ENCODE measurements at regions not wholly inside any gene's neighbourhood (a gene's known extent, or its start where the extent isn't known, plus 50 kb on each side); places are given as distances from the start of the nearest gene placed in this dataset.

DNA sequence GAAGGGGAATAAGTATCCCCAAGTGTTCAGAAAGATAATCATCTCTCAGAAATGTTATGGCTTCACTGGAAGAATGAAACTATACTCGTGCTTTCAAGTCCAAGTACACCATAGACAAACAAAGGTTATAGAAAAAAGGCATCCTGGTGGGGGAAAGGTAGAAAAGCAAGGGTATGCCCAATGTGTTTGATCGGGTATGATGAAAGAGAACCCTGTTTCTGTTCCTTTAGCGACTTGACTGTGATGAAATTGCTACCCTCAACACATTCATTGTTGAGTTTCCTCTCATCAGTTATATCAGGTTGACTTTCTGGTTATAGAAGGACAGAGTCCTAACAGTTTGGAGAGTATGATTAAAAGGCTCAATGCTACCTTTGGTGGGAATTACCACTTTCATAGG lies 464.3 kb downstream of the GRXCR1 start:
- H3K4me1 Mint-ChIP-seq (ENCODE audit: low read depth, unreplicated experiment) = no peaks in the 10 kb centered on the region
- H3K4me3 Mint-ChIP-seq (ENCODE audit: unreplicated experiment) = no peak overlapping the region
- no peak overlapping the region for H2AFZ ChIP-seq (ENCODE audit: low read depth, low read length)
- no peak overlapping the region for H3K4me2 ChIP-seq (ENCODE audit: low read length)
- H3K9me3 ChIP-seq (ENCODE audit: insufficient read depth, low read depth, low read length) = no peaks in the 10 kb centered on the region
- no peaks in the 10 kb centered on the region for H4K20me1 ChIP-seq (ENCODE audit: insufficient read depth, low read length)
- DNase-seq (ENCODE audit: low read depth) (no peak), FAIRE-seq (no peak)
- H3K36me3 Mint-ChIP-seq (ENCODE audit: low read depth, unreplicated experiment) = no peaks in the 10 kb centered on the region
- no peak overlapping the region for H3K27ac ChIP-seq (ENCODE audit: low read depth, low read length)
- H3K27ac Mint-ChIP-seq (ENCODE audit: unreplicated experiment) = no peak overlapping the region
- no peaks in the 10 kb centered on the region for H3K36me3 ChIP-seq (ENCODE audit: insufficient read depth, low read length)
- no peaks in the 10 kb centered on the region for H3K4me1 ChIP-seq (ENCODE audit: insufficient read depth, low read length)
- H3K79me2 ChIP-seq (ENCODE audit: insufficient read depth, low read length) = no peaks in the 10 kb centered on the region
- no peak overlapping the region for H3K9ac ChIP-seq (ENCODE audit: low read length)
- no peaks in the 10 kb centered on the region for H3K27me3 ChIP-seq (ENCODE audit: insufficient read depth, low read length)
- no peak overlapping the region for H3K4me3 ChIP-seq (ENCODE audit: insufficient read depth, low read depth, low read length)
- no peaks in the 10 kb centered on the region for H3K9me3 Mint-ChIP-seq (ENCODE audit: unreplicated experiment)
- TF ChIP-seq EZH2 (IDR thresholded peaks at IDR 0.05; ENCODE audit: insufficient read depth, low read length) (no peak), CTCF (IDR thresholded peaks at IDR 0.05; ENCODE audit: insufficient read depth, low read depth, low read length) (no peak)
- no peaks in the 10 kb centered on the region for H3K27me3 Mint-ChIP-seq (ENCODE audit: low read depth, unreplicated experiment)

GRCh38 chr4:43357252-43357974 lies 464.9 kb downstream of the GRXCR1 start:
- FAIRE-seq = no peak
- H4K20me1 ChIP-seq (ENCODE audit: insufficient read depth, low read length) = no peaks in the 10 kb centered on the region
- no peak overlapping the region for H3K4me3 Mint-ChIP-seq (ENCODE audit: unreplicated experiment)
- TF ChIP-seq EZH2 (IDR thresholded peaks at IDR 0.05; ENCODE audit: insufficient read depth, low read length) (no peak), CTCF (IDR thresholded peaks at IDR 0.05; ENCODE audit: insufficient read depth, low read depth, low read length) (no peak)
- no peaks in the 10 kb centered on the region for H3K79me2 ChIP-seq (ENCODE audit: insufficient read depth, low read length)
- no peak overlapping the region for H3K27ac ChIP-seq (ENCODE audit: low read depth, low read length)
- no peak overlapping the region for H3K4me3 ChIP-seq (ENCODE audit: insufficient read depth, low read depth, low read length)
- no peaks in the 10 kb centered on the region for H3K27me3 ChIP-seq (ENCODE audit: insufficient read depth, low read length)
- DNase-seq (ENCODE audit: low read depth) = no peak
- no peak overlapping the region for H2AFZ ChIP-seq (ENCODE audit: low read depth, low read length)
- H3K9me3 Mint-ChIP-seq (ENCODE audit: unreplicated experiment) = no peaks in the 10 kb centered on the region
- H3K36me3 ChIP-seq (ENCODE audit: insufficient read depth, low read length) = no peaks in the 10 kb centered on the region
- no peak overlapping the region for H3K9ac ChIP-seq (ENCODE audit: low read length)
- H3K9me3 ChIP-seq (ENCODE audit: insufficient read depth, low read depth, low read length) = no peaks in the 10 kb centered on the region
- H3K4me2 ChIP-seq (ENCODE audit: low read length) = no peak overlapping the region
- no peaks in the 10 kb centered on the region for H3K36me3 Mint-ChIP-seq (ENCODE audit: low read depth, unreplicated experiment)
- H3K27me3 Mint-ChIP-seq (ENCODE audit: low read depth, unreplicated experiment) = no peaks in the 10 kb centered on the region
- H3K4me1 Mint-ChIP-seq (ENCODE audit: low read depth, unreplicated experiment) = no peaks in the 10 kb centered on the region
- no peak overlapping the region for H3K27ac Mint-ChIP-seq (ENCODE audit: unreplicated experiment)
- no peaks in the 10 kb centered on the region for H3K4me1 ChIP-seq (ENCODE audit: insufficient read depth, low read length)

DNA sequence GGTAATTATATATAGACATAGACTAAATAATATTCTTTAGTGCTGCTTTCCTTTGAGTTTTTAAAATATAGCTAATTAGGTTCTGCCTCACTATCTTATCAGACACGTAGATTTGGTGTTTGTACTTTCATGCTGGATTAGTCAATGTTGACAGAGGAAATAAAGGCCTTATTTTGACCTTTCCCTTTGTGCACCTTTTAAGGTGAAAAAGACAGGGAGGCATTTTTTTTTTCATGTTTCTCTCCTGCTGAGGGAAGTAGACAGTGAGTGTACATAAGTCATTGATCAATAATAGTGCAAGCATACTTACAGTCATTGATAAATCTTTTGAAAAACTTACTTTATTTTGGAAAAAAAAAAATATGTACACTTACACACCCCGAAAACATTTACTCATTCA lies 467.8 kb downstream of the GRXCR1 start:
- H3K36me3 ChIP-seq (ENCODE audit: insufficient read depth, low read length) = no peaks in the 10 kb centered on the region
- no peak overlapping the region for H3K27ac ChIP-seq (ENCODE audit: low read depth, low read length)
- DNase-seq (ENCODE audit: low read depth) (no peak), FAIRE-seq (no peak)
- no peaks in the 10 kb centered on the region for H3K27me3 Mint-ChIP-seq (ENCODE audit: low read depth, unreplicated experiment)
- H2AFZ ChIP-seq (ENCODE audit: low read depth, low read length) = no peak overlapping the region
- no peaks in the 10 kb centered on the region for H4K20me1 ChIP-seq (ENCODE audit: insufficient read depth, low read length)
- H3K9me3 Mint-ChIP-seq (ENCODE audit: unreplicated experiment) = no peaks in the 10 kb centered on the region
- H3K36me3 Mint-ChIP-seq (ENCODE audit: low read depth, unreplicated experiment) = no peaks in the 10 kb centered on the region
- H3K4me1 Mint-ChIP-seq (ENCODE audit: low read depth, unreplicated experiment) = no peaks in the 10 kb centered on the region
- no peak overlapping the region for H3K27ac Mint-ChIP-seq (ENCODE audit: unreplicated experiment)
- no peaks in the 10 kb centered on the region for H3K79me2 ChIP-seq (ENCODE audit: insufficient read depth, low read length)
- H3K4me2 ChIP-seq (ENCODE audit: low read length) = no peak overlapping the region
- H3K4me1 ChIP-seq (ENCODE audit: insufficient read depth, low read length) = no peaks in the 10 kb centered on the region
- no peaks in the 10 kb centered on the region for H3K27me3 ChIP-seq (ENCODE audit: insufficient read depth, low read length)
- no peak overlapping the region for H3K9ac ChIP-seq (ENCODE audit: low read length)
- H3K4me3 ChIP-seq (ENCODE audit: insufficient read depth, low read depth, low read length) = no peak overlapping the region
- no peaks in the 10 kb centered on the region for H3K9me3 ChIP-seq (ENCODE audit: insufficient read depth, low read depth, low read length)
- TF ChIP-seq EZH2 (IDR thresholded peaks at IDR 0.05; ENCODE audit: insufficient read depth, low read length) = no peak
- TF ChIP-seq CTCF (IDR thresholded peaks at IDR 0.05; ENCODE audit: insufficient read depth, low read depth, low read length) = no peak
- H3K4me3 Mint-ChIP-seq (ENCODE audit: unreplicated experiment) = no peak overlapping the region
